HPDE6-E6E7 (cell line): ENCODE measurements at regions not wholly inside any gene's neighbourhood (a gene's known extent, or its start where the extent isn't known, plus 50 kb on each side); places are given as distances from the start of the nearest gene placed in this dataset.

Experiments used
- DNase-seq: peaks from one replicate; pipeline ENCODE4 v3.0.0; 2011; ENCODE audit warnings: missing footprints; ENCODE audit errors: extremely low spot score

GRCh38 chr12:75974323-75975187, 57.0 kb downstream of the PHLDA1 start:
- no peak for DNase-seq

DNA sequence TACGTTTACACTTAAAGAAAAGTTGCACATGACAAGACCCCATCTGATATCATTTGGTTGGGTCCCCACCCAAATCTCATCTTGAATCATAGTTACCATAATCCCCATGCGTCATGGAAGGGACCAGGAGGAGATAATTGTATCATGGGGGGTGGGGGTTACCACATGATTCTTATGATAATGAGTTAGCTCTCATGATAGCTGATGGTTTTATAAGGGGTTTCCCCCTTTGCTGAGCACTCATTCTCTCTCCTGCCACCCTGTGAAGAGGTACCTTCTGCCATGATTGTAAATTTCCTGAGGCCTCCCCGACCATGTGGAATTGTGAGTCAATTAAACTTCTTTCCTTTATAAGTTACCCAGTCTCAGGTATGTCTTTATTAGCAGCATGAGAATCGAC, 60.3 kb downstream of the PHLDA1 start:
- no peak for DNase-seq

DNA sequence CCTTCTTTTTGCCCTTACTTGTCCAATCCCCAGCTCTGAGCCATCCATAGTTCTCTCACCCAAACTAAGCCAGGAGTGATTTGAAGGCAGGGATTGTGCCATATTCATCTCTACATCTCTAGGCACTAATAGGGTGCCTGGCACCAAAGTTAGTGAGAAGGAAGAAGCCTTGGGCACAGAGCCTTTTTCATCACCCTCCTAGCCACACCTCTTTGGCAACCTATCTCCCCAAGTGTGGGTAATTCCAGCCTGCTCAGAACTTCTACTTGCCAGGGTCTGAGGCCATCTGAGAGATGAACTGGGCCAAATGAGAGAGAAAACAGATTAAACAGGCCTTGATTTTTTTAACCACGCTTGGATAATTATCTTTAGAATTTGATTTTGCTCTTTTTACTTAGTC, 61.3 kb downstream of the PHLDA1 start:
- no peak for DNase-seq

DNA sequence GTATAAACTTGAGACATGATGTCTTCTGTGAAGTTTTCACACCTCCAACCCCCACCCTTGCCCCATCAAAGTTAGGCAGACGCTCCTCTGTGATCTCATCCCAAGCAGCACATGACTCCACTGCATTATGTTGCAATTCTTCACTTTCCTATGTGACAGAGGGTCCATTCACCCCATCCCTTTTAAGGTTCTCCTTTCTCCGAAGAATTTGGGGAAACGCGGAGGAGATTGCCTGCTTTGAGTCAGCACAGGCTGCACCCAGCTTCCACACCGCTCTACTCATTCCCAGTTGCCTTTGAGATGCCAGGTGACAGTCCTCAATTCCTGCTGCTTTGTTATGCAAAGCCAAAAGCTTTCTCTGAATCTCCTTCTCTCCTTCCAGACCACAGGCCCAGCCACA, 61.8 kb downstream of the PHLDA1 start:
- no peak for DNase-seq

DNA sequence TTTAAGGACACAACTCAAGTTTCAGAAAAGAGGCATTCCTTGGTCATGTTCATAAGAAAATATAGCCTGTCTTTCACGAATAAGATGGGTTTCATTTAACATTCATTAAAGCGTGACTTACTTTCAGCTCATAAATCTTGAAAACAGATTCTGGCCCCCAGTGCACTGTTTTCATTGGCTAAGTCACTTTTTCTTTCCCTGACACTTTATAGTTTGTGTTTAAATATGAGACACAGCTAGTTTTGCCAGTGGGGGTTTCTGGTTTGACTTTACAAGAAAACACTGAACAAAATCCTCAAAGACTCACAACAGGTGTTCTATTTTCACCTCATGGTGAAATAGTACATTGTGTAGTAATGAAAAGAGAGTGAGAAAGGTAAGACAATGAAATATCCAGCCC, 65.9 kb downstream of the PHLDA1 start:
- no peak for DNase-seq

- no peak for DNase-seq
Measured at GRCh38 chr12:75964150-75964549, 67.4 kb downstream of the PHLDA1 start.

DNA sequence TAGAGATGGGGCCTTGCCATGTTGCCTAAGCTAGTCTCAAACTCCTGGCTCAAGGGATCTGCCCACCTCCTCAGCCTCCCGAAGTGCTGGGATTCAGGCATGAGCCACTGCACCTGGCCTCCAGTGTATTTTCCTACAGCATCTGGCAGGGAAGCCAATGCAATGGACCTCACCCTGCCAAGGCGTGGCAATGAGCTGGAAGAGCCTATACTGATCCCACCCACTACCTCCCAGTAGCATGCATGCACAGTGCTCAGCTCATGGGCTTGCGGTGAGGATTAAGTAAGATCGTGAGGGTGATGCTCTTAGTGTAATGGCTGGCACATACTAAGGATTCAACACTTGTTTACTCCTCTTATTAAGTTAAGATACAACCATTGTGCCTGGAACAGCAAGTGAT, 69.7 kb downstream of the PHLDA1 start:
- no peak for DNase-seq

DNA sequence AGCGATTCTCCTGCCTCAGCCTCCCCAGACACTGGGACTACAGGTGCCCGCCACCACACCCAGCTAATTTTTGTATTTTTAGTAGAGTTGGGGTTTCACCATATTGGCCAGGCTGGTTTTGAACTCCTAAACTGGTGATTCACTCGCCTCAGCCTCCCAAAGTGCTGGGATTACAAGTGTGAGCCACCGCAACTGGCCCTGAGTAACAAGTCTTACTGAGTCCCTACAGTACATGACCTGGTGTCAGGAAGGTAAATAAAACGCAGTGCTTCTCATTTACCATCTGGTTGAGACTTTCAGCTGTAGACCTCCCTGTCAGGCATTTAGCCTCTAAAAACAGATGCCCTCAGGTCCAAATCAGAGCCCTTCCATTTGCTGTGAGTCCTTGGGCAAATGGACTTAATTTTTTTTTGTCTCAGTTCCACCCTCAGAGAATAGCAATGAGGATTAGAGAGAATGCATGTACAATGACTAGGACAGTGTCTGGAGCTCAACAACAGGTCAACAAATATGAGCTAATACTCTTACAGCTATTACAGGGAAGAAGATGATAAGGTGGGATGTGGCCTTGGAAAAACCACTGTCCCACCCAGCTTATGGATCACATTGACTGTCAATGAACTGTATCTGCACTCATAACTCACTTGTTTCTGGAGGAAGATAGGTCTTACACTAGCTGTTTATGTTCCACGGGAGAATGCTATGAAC, 70.5 kb downstream of the PHLDA1 start:
- no peak for DNase-seq

GRCh38 chr12:75960086-75960910, 71.3 kb downstream of the PHLDA1 start:
- DNase-seq, result no peak

DNA sequence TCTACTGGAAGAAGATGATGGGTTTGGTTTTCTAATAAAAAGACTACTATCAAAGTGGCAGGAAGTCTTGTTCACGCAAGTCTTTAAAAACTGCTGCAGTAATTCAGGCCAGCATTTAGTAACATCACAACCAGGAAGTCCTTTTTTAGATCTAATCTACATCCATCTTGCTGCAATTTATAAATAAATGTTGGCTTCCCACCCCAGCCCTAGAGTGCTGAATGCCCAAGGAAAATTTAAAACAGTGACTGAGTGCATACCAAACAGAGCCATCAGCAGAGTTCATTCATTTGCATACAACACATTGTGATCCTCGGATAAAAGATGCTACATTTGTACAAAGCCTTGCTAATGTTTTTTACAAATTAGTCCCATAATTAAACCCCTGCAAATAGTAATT, 72.1 kb downstream of the PHLDA1 start:
- no peak for DNase-seq

- no peak for DNase-seq
Measured at GRCh38 chr12:75959060-75959459, 72.5 kb downstream of the PHLDA1 start.

DNA sequence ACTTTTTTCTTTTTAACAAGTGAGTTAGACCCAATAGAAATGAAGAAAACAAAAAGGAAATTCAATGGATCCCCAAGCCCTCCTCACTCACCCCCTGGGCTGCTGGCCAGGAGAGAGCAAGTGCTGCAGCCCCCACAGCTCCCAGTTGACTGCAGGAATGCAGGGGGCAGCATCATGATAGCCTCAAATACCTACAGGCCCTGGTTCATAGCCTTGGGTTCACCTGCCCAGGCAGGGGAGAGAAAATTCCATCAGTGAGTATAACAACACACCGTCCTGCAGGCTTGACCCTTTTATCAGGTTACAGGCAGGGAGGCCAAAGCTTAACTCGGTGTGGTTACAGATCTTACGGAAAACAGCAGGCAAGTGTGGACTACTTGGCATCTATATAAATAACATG, 76.3 kb downstream of the PHLDA1 start:
- no peak for DNase-seq

- DNase-seq, result no peak
Measured at GRCh38 chr12:75954749-75955148, 76.8 kb downstream of the PHLDA1 start.

- DNase-seq, result peak; percentile 96
Measured at GRCh38 chr12:75954041-75954440, 77.5 kb downstream of the PHLDA1 start.

DNA sequence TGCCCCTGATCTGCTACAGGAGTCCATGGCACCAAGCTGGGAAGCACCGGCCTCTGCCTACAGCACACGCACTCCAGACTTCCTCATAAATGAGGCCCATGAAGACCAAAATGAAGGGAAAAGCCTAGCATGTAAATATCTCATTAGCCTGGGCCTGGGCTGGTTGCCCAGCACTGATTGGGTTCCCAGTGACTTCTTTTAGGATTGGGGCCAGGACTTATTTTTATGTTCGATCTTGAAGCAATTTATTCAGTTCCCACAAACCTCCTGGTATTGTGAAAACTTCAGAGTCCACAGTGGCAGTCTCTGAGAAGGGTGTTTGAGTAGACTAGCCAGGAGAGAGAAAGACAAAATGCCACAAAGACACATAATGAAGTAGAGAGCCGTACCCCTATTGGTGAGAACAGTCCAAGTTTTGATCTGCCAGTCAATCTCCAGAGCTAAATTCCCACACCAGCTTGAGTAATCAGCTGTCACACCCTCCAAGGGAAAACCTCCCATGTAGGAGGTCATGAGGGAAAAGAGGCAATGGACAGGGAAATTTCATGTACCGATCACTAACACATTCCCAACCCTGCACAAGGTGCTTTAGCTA, 78.2 kb downstream of the PHLDA1 start:
- DNase-seq, result peak; percentile 55

DNA sequence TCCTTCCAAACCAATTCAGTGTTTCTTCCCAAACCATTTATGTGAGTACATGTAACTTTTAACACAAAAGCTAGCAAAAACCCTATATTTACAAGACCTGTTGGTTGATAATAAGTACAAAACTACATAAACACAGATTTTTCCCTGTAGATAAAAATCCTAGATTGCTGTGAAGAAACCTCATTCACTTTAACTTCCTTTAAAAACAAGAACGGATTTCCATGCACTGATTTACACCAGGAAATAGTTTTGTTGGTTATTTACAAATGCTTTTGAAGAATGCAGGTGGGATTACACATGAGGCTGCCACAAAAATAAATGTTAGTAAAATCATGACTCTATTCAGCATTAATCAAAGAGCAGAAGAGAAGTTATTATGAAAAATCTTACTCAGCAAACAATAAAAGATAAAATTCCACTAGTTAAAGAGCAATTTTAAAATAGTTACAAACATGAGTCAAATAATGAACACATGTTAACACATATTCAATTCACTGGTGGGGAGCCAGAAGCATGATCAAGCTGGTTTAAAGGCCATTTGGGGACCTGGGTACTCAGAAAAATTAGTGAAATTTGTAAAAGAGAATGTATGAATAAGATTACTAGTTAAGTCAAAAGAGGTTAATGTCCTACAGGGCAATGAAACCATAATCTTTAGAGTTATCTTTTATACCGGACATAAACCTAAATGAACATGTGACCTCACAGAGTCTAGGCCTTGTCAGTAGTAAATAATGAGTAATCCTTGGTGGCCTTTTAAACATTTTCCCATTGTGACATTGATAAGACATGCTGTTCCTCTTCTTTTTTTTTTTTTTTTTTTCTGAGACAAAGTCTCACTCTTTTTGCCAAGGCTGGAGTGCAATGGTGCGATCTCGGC, 79.9 kb downstream of the PHLDA1 start:
- no peak for DNase-seq

DNA sequence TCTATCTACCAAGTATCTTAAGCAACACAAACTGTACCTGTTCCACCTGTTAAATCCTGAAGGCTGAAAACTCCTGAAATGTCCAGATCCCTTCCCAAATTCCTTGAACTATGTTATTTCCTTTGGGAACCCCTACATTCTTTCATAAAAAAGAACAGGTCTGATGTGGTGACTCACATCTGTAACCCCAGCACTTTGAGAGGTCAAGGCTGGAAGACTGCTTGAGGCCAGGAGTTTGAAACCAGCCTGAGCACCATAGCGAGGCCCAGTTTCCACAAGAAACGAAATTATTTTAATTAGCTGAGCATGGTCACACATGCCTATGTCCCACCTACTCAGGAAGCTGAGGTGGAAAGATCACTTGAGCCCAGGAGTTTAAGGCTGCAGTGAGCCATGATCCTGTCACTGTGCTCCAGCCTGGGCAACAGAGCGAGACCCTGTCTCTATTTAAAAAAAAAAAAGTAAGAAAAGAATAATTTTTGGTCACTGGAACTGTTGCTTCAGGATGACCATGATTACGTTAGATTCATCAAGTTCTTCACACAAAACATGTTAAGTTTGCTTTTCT, 84.3 kb downstream of the PHLDA1 start:
- no peak for DNase-seq

DNA sequence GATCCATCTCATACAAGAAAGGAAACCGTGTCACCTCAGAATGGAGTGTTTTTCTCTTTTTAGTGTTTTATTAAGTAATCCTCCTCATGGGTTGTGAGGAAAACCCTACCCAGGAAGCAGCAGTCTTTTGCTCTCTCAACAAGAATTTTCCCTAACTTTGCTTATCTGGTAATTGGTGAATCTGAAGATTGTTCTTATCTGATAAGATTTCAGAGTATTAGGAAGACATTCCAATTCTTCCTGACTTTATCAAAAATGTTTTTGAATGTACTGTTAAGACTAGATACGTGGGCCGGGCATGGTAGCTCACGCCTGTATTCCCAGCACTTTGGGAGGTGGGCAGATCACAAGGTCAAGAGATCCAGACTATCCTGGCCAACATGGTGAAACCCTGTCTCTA, 86.0 kb downstream of the PHLDA1 start:
- DNase-seq, result no peak

DNA sequence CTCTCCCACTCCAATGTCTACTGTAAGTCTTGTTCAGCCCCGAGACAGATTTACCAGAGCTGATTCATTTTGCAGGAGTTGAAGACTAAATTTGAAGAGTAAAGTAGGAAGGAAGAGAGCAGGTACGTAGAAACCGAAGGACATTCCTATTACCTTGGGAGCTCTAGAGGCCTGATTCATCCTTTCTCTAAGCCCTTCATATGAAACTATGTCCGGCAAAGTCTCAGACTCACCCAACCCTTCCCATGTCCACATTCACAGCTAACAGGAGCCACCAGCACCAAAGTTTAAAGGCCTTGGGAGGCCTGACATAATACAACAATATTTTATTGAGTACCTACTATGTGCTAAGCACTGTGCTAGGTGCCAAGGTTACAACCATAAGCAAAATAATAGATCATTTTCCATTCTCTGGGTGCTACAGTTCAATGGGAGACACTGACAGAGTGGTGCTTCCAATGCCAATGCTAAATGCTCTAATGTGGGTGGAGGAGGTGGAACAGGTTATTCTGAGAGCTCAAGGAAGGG, 86.6 kb downstream of the PHLDA1 start:
- no peak for DNase-seq
